ENCODE measurements at regions not wholly inside any gene's neighbourhood (a gene's known extent, or its start where the extent isn't known, plus 50 kb on each side); places are given as distances from the start of the nearest gene placed in this dataset.

- TF ChIP-seq CTCF (IDR thresholded peaks at IDR 0.05) (no peak), POLR2A (IDR thresholded peaks at IDR 0.05) (no peak)
These were observed 245.6 kb upstream of the PITRM1 start for GRCh38 chr10:3418041-3418754.

All from right lobe of liver (tissue), 4 donors.